HCT116 (cell line): ENCODE measurements at regions not wholly inside any gene's neighbourhood (a gene's known extent, or its start where the extent isn't known, plus 50 kb on each side); places are given as distances from the start of the nearest gene placed in this dataset.

Experiments used
- ATAC-seq: fragments of 200-7000 bp; cut with Tn5 transposase; 2 replicates; pipeline ENCODE4 v1.9.1; 2020; ENCODE audit warnings: mild to moderate bottlenecking, moderate library complexity
- BruUV-seq: library from RNA; stranded (reverse); fragments of 400-500 nt; replicated peaks from 2 replicates; lab custom pipeline; 2021; lab: Mats Ljungman, UMichigan
- CTCF ChIA-PET: fragments of 300-600 bp; sonication (Branson Sonifier 250); formaldehyde crosslinking; loops from one replicate; lab custom pipeline; 2021; ENCODE audit warnings: antibody characterized with exemption; lab: Charles Lee
- POLR2A ChIA-PET: fragments of 300-600, 350-600 bp; sonication (Branson Sonifier 250); formaldehyde crosslinking; loops from one replicate; lab custom pipeline; 2021; ENCODE audit warnings: antibody characterized with exemption; lab: Charles Lee
- RAD21 ChIA-PET, 2 experiments: fragments of 300-600 bp; sonication (Branson Sonifier 250); formaldehyde crosslinking; loops; one replicate each; lab custom pipeline; 2023; ENCODE audit warnings: low total read pairs in 2 of 2; ENCODE audit not compliant: uncharacterized antibody in 2 of 2, unreplicated experiment in 2 of 2, low non-redundant PET in 1 of 2; lab: Charles Lee
- DNase-seq: peaks from one replicate; pipeline ENCODE4 v3.0.0-alpha.2; 2010; ENCODE audit warnings: low read depth, low spot score
- H2AFZ ChIP-seq: fragments of 200-600 bp; shearing (Covaris generic), sonication (generic); 2 replicates; pipeline ENCODE4 v1.6.1; 2017; ENCODE audit warnings: low read depth, mixed run types, mixed read lengths, antibody characterized with exemption, low read length; ENCODE audit not compliant: poor library complexity, severe bottlenecking
- H3K27ac ChIP-seq: 2 replicates; pipeline ENCODE4 v1.5.1; 2012; ENCODE audit warnings: low read depth, low read length
- H3K27me3 ChIP-seq: fragments of 200-600 bp; sonication (generic); 2 replicates; pipeline ENCODE4 v1.6.1; 2016; ENCODE audit warnings: mixed run types, low read length, mixed read lengths; ENCODE audit not compliant: insufficient read depth
- H3K36me3 ChIP-seq, 2 experiments: fragments of 200-500 bp in 1 of 2; fragments of 200-600 bp in 1 of 2; sonication (Bioruptor generic) in 1 of 2; sonication (generic) in 1 of 2; 2 replicates each; pipeline versions ENCODE4 v1.5.1 to v1.6.1; 2014 to 2016; ENCODE audit warnings: low read length in 2 of 2, inconsistent platforms in 1 of 2, mixed read lengths in 1 of 2, mixed run types in 1 of 2; ENCODE audit not compliant: insufficient read depth in 2 of 2, control insufficient read depth in 1 of 2
- H3K4me1 ChIP-seq, 2 experiments: fragments of 200-600 bp in 1 of 2; sonication (generic) in 1 of 2; 2 replicates each; pipeline versions ENCODE4 v1.5.1 to v1.6.1; 2012 to 2017; ENCODE audit warnings: low read length in 2 of 2, inconsistent platforms in 1 of 2, mild to moderate bottlenecking in 1 of 2, mixed read lengths in 1 of 2, mixed run types in 1 of 2, moderate library complexity in 1 of 2; ENCODE audit not compliant: insufficient read depth in 2 of 2, control insufficient read depth in 1 of 2
- H3K4me2 ChIP-seq: fragments of 200-600 bp; sonication (generic); 2 replicates; pipeline ENCODE4 v1.6.1; 2017; ENCODE audit warnings: mixed run types, low read length, mixed read lengths
- H3K4me3 ChIP-seq, 2 experiments: fragments of 200-600 bp in 1 of 2; sonication (generic) in 1 of 2; replicated peaks in 1 of 2; 2 replicates each; pipeline ENCODE4 v1.5.1; 2011 to 2016; ENCODE audit warnings: low read length in 2 of 2, control low read depth in 1 of 2, low read depth in 1 of 2, mild to moderate bottlenecking in 1 of 2, mixed read lengths in 1 of 2, mixed run types in 1 of 2
- H3K79me2 ChIP-seq: fragments of 200-600 bp; sonication (generic); 2 replicates; pipeline ENCODE4 v1.6.1; 2017; ENCODE audit warnings: mild to moderate bottlenecking, mixed run types, low read length, moderate library complexity, mixed read lengths; ENCODE audit not compliant: insufficient read depth
- H3K9ac ChIP-seq: fragments of 200-600 bp; sonication (generic); 2 replicates; pipeline ENCODE4 v1.6.1; 2016; ENCODE audit warnings: low read length, mixed read lengths
- H3K9me2 ChIP-seq: fragments of 200-600 bp; sonication (generic), shearing (Covaris generic); 2 replicates; pipeline ENCODE4 v1.6.1; 2017; ENCODE audit warnings: mixed run types, mild to moderate bottlenecking, moderate library complexity; ENCODE audit not compliant: insufficient read depth
- H3K9me3 ChIP-seq, 2 experiments: fragments of 200-500 bp in 1 of 2; fragments of 200-600 bp in 1 of 2; sonication (Bioruptor generic) in 1 of 2; sonication (generic) in 1 of 2; 2 replicates each; pipeline ENCODE4 v1.6.1; 2014 to 2017; ENCODE audit warnings: low read length in 2 of 2, mixed read lengths in 2 of 2, inconsistent platforms in 1 of 2, low read depth in 1 of 2, mild to moderate bottlenecking in 1 of 2, mixed run types in 1 of 2, moderate library complexity in 1 of 2; ENCODE audit not compliant: control insufficient read depth in 1 of 2, insufficient read depth in 1 of 2
- H4K20me1 ChIP-seq: fragments of 200-600 bp; sonication (generic), shearing (Covaris generic); 2 replicates; pipeline ENCODE4 v1.6.1; 2017; ENCODE audit warnings: mixed run types, mild to moderate bottlenecking, moderate library complexity; ENCODE audit not compliant: insufficient read depth
- CBX3 ChIP-seq: IDR thresholded peaks from 2 replicates; pipeline ENCODE4 v1.6.1; 2012; ENCODE audit warnings: low read depth
- CEBPB ChIP-seq: IDR thresholded peaks from 2 replicates; pipeline ENCODE4 v1.6.1; 2012; ENCODE audit warnings: low read depth
- EGR1 ChIP-seq: IDR thresholded peaks from 2 replicates; pipeline ENCODE4 v1.6.1; 2012; ENCODE audit warnings: low read depth
- ELF1 ChIP-seq: IDR thresholded peaks from 2 replicates; pipeline ENCODE4 v1.6.1; 2012; ENCODE audit warnings: low read depth, borderline replicate concordance
- EZH2 ChIP-seq: fragments of 200-600 bp; sonication (generic); IDR thresholded peaks from 2 replicates; pipeline ENCODE4 v1.6.1; 2017; ENCODE audit warnings: antibody characterized with exemption, mixed run types
- EZH2phosphoT487 ChIP-seq: fragments of 200-600 bp; IDR thresholded peaks from 2 replicates; pipeline ENCODE4 v1.6.1; 2018; ENCODE audit warnings: antibody characterized with exemption, borderline replicate concordance
- FOSL1 ChIP-seq: IDR thresholded peaks from 2 replicates; pipeline ENCODE4 v1.6.1; 2012; ENCODE audit warnings: low read depth
- JUND ChIP-seq: IDR thresholded peaks from 2 replicates; pipeline ENCODE4 v1.6.1; 2012
- POLR2A ChIP-seq: IDR thresholded peaks from 2 replicates; pipeline ENCODE4 v1.7.0; 2011; ENCODE audit warnings: borderline replicate concordance; ENCODE audit not compliant: insufficient read depth, insufficient read length; ENCODE audit errors: extremely low read depth
- RAD21 ChIP-seq: IDR thresholded peaks from 2 replicates; pipeline ENCODE4 v1.6.1; 2012; ENCODE audit warnings: low read depth, mild to moderate bottlenecking
- SIN3A ChIP-seq: IDR thresholded peaks from 2 replicates; pipeline ENCODE4 v1.6.1; 2012; ENCODE audit warnings: low read depth
- SP1 ChIP-seq: IDR thresholded peaks from 2 replicates; pipeline ENCODE4 v1.6.1; 2012; ENCODE audit warnings: low read depth
- SRF ChIP-seq: IDR thresholded peaks from 2 replicates; pipeline ENCODE4 v1.6.1; 2012; ENCODE audit warnings: low read depth
- TCF7L2 ChIP-seq: IDR thresholded peaks from 2 replicates; pipeline ENCODE4 v1.7.0; 2011; ENCODE audit warnings: borderline replicate concordance, inconsistent platforms; ENCODE audit not compliant: insufficient read depth, insufficient read length; ENCODE audit errors: extremely low read depth
- YY1 ChIP-seq: IDR thresholded peaks from 2 replicates; pipeline ENCODE4 v1.6.1; 2011; ENCODE audit warnings: low read length, low read depth, moderate library complexity, mild to moderate bottlenecking; ENCODE audit not compliant: insufficient replicate concordance; ENCODE audit errors: extremely low read depth
- ZNF274 ChIP-seq: fragments of 200-500 bp; sonication (Bioruptor generic); IDR thresholded peaks from 2 replicates; pipeline ENCODE4 v1.6.1; 2014; ENCODE audit warnings: mild to moderate bottlenecking, low read depth, low read length, inconsistent platforms
- intact Hi-C: fragments of 100-400 bp; cut with micrococcal nuclease; formaldehyde crosslinking; loops from 2 replicates; pipeline ENCODE4 v1.10.0; 2022
- TF ChIP-seq, protein P1 (sequence below), 3 experiments: fragments of 200-600 bp in 1 of 3; sonication (generic) in 1 of 3; IDR thresholded peaks in 2 of 3; conservative IDR thresholded peaks in 1 of 3; 2 replicates each; pipeline ENCODE4 v1.5.1; 2012 to 2017; ENCODE audit warnings: low read depth in 2 of 3, low read length in 2 of 3, antibody characterized with exemption in 1 of 3, borderline replicate concordance in 1 of 3, control low read depth in 1 of 3, mild to moderate bottlenecking in 1 of 3, mixed read lengths in 1 of 3, mixed run types in 1 of 3, moderate library complexity in 1 of 3; ENCODE audit not compliant: insufficient read depth in 1 of 3

DNA sequence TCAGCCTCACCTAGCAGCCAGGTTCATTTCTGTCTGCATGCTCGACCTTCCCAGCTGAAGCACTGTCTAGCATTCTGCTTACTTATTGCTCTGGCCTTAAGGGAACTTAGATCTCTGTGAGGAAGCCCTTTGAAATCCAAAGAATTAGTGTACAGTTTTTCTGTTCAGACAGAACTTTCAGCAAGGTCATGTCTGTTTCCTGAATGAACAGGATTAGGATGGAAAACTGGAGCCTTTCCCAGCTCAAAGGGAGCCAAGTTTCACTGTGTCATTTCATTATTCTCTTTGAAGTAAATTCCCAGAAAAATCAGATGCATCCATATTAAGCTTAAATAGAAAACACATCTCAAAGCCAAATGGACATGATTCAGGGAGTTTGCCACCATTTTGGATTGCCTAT lies 457.3 kb upstream of the KCNMB2 start (continued):
- TF ChIP-seq SIN3A = no peak
- TF ChIP-seq EGR1 = no peak

DNA sequence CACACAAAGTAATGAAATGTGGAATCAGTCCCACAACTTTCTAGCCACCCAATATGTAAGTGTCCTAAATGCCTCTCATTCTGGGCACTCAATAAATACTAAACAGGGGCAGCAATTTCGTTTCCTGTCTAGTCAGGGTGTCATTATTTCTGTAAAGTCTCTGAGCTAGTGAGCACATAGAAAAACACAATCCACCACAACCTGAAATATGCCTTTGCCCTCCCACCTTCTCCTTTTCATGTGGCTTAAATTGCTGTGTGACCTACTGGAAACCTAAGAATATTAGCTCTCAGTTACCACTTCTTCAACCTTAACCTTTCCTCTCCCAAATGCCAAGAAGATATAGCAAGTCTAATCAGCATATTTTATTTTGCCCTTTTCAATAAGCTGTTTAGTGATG lies 456.3 kb upstream of the KCNMB2 start:
- Histone ChIP-seq H3K9me2 (no peaks in the 10 kb centered on the region), H3K36me3 (no peaks in the 10 kb centered on the region), H3K4me3 (no peak overlapping the region), H4K20me1 (no peaks in the 10 kb centered on the region), H3K27ac (no peak overlapping the region), H2AFZ (no peak overlapping the region), H3K4me1 (no peaks in the 10 kb centered on the region), H3K79me2 (no peaks in the 10 kb centered on the region), H3K27me3 (no peaks in the 10 kb centered on the region), H3K9me3 (no peaks in the 10 kb centered on the region), H3K9ac (no peak overlapping the region), H3K4me2 (no peak overlapping the region)
- ATAC-seq = no peak
- ChIA-PET RAD21 (no interaction called here), CTCF (no interaction called here), POLR2A (no interaction called here)
- BruUV-seq = no TSS peak
- DNase-seq = no peak
- intact Hi-C loops = no loop called here
- TF ChIP-seq, protein P1, sequence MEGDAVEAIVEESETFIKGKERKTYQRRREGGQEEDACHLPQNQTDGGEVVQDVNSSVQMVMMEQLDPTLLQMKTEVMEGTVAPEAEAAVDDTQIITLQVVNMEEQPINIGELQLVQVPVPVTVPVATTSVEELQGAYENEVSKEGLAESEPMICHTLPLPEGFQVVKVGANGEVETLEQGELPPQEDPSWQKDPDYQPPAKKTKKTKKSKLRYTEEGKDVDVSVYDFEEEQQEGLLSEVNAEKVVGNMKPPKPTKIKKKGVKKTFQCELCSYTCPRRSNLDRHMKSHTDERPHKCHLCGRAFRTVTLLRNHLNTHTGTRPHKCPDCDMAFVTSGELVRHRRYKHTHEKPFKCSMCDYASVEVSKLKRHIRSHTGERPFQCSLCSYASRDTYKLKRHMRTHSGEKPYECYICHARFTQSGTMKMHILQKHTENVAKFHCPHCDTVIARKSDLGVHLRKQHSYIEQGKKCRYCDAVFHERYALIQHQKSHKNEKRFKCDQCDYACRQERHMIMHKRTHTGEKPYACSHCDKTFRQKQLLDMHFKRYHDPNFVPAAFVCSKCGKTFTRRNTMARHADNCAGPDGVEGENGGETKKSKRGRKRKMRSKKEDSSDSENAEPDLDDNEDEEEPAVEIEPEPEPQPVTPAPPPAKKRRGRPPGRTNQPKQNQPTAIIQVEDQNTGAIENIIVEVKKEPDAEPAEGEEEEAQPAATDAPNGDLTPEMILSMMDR (IDR thresholded peaks at IDR 0.05 in 2 of 3, conservative IDR thresholded peaks at IDR 0.05 in 1 of 3; ENCODE audit: borderline replicate concordance in 1 of 3, insufficient read depth in 1 of 3, low read depth in 2 of 3, low read length in 2 of 3) = no peak
- TF ChIP-seq ZNF274 = no peak
- no peak for TF ChIP-seq EZH2phosphoT487
- no peak for TF ChIP-seq YY1
- TF ChIP-seq TCF7L2 = no peak
- no peak for TF ChIP-seq EGR1
- no peak for TF ChIP-seq FOSL1
- TF ChIP-seq EZH2 = no peak
- TF ChIP-seq ELF1 = no peak
- TF ChIP-seq CBX3 = no peak
- TF ChIP-seq RAD21 = no peak
- no peak for TF ChIP-seq JUND
- TF ChIP-seq POLR2A = no peak
- no peak for TF ChIP-seq SIN3A
- no peak for TF ChIP-seq CEBPB
- TF ChIP-seq SRF = no peak
- no peak for TF ChIP-seq SP1
